ENCODE measurements at regions not wholly inside any gene's neighbourhood (a gene's known extent, or its start where the extent isn't known, plus 50 kb on each side); places are given as distances from the start of the nearest gene placed in this dataset.

GRCh38 chr5:114210662-114211061, 151.2 kb upstream of the KCNN2 start:
- no peak overlapping the region for H3K4me3 ChIP-seq (ENCODE audit: low read length in 3 of 3)
- H3K27ac ChIP-seq (ENCODE audit: low read depth, low read length): no peak overlapping the region
- H3K9ac ChIP-seq (ENCODE audit: low read depth in 1 of 3, low read length in 3 of 3): no peak overlapping the region
- H3K4me1 ChIP-seq (ENCODE audit: control insufficient read depth in 3 of 3, insufficient read depth in 3 of 3, low read length in 3 of 3): no peaks in the 10 kb centered on the region
- H3K27me3 ChIP-seq (ENCODE audit: control insufficient read depth in 3 of 3, insufficient read depth in 3 of 3, low read length in 3 of 3): no peaks in the 10 kb centered on the region
- no peaks in the 10 kb centered on the region for H3K9me3 ChIP-seq (ENCODE audit: control insufficient read depth in 3 of 3, low read length in 3 of 3)
- H3K36me3 ChIP-seq (ENCODE audit: control insufficient read depth in 3 of 3, insufficient read depth in 3 of 3, low read length in 3 of 3): no peaks in the 10 kb centered on the region

- no peak overlapping the region for H3K9ac ChIP-seq (ENCODE audit: low read depth in 1 of 3, low read length in 3 of 3)
- H3K4me3 ChIP-seq (ENCODE audit: low read length in 3 of 3): no peak overlapping the region
- H3K9me3 ChIP-seq (ENCODE audit: control insufficient read depth in 3 of 3, low read length in 3 of 3): peaks cover 0 to 4% (median 2%) of the 10 kb centered on the region in 3 donors
These were observed 140.1 kb upstream of the KCNN2 start for GRCh38 chr5:114221807-114222206.

GRCh38 chr5:114223866-114224265, 138.0 kb upstream of the KCNN2 start:
- Histone ChIP-seq H3K4me1 (ENCODE audit: control insufficient read depth in 3 of 3, insufficient read depth in 3 of 3, low read length in 3 of 3) (no peaks in the 10 kb centered on the region), H3K4me3 (ENCODE audit: low read length in 3 of 3) (no peak overlapping the region), H3K9me3 (ENCODE audit: control insufficient read depth in 3 of 3, low read length in 3 of 3) (peaks cover 0 to 4% (median 2%) of the 10 kb centered on the region in 3 donors), H3K9ac (ENCODE audit: low read depth in 1 of 3, low read length in 3 of 3) (no peak overlapping the region), H3K27ac (ENCODE audit: low read depth, low read length) (no peak overlapping the region), H3K36me3 (ENCODE audit: control insufficient read depth in 3 of 3, insufficient read depth in 3 of 3, low read length in 3 of 3) (no peaks in the 10 kb centered on the region), H3K27me3 (ENCODE audit: control insufficient read depth in 3 of 3, insufficient read depth in 3 of 3, low read length in 3 of 3) (no peaks in the 10 kb centered on the region)

More at GRCh38 chr5:114221807-114222206, 140.1 kb upstream of the KCNN2 start:
- Histone ChIP-seq H3K27me3 (ENCODE audit: control insufficient read depth in 3 of 3, insufficient read depth in 3 of 3, low read length in 3 of 3) (no peaks in the 10 kb centered on the region), H3K27ac (ENCODE audit: low read depth, low read length) (no peak overlapping the region), H3K4me1 (ENCODE audit: control insufficient read depth in 3 of 3, insufficient read depth in 3 of 3, low read length in 3 of 3) (no peaks in the 10 kb centered on the region), H3K36me3 (ENCODE audit: control insufficient read depth in 3 of 3, insufficient read depth in 3 of 3, low read length in 3 of 3) (no peaks in the 10 kb centered on the region)

GRCh38 chr5:114237766-114238165, 124.1 kb upstream of the KCNN2 start:
- no peak overlapping the region for H3K9ac ChIP-seq (ENCODE audit: low read depth in 1 of 3, low read length in 3 of 3)
- H3K27ac ChIP-seq (ENCODE audit: low read depth, low read length): no peak overlapping the region
- no peaks in the 10 kb centered on the region for H3K4me1 ChIP-seq (ENCODE audit: control insufficient read depth in 3 of 3, insufficient read depth in 3 of 3, low read length in 3 of 3)
- no peaks in the 10 kb centered on the region for H3K36me3 ChIP-seq (ENCODE audit: control insufficient read depth in 3 of 3, insufficient read depth in 3 of 3, low read length in 3 of 3)
- H3K27me3 ChIP-seq (ENCODE audit: control insufficient read depth in 3 of 3, insufficient read depth in 3 of 3, low read length in 3 of 3): no peaks in the 10 kb centered on the region
- no peak overlapping the region for H3K4me3 ChIP-seq (ENCODE audit: low read length in 3 of 3)
- H3K9me3 ChIP-seq (ENCODE audit: control insufficient read depth in 3 of 3, low read length in 3 of 3): no peaks in the 10 kb centered on the region

GRCh38 chr5:114238771-114239313, 123.0 kb upstream of the KCNN2 start:
- Histone ChIP-seq H3K9me3 (ENCODE audit: control insufficient read depth in 3 of 3, low read length in 3 of 3) (no peaks in the 10 kb centered on the region), H3K36me3 (ENCODE audit: control insufficient read depth in 3 of 3, insufficient read depth in 3 of 3, low read length in 3 of 3) (no peaks in the 10 kb centered on the region), H3K27ac (ENCODE audit: low read depth, low read length) (no peak overlapping the region), H3K4me3 (ENCODE audit: low read length in 3 of 3) (no peak overlapping the region), H3K27me3 (ENCODE audit: control insufficient read depth in 3 of 3, insufficient read depth in 3 of 3, low read length in 3 of 3) (no peaks in the 10 kb centered on the region), H3K9ac (ENCODE audit: low read depth in 1 of 3, low read length in 3 of 3) (no peak overlapping the region), H3K4me1 (ENCODE audit: control insufficient read depth in 3 of 3, insufficient read depth in 3 of 3, low read length in 3 of 3) (no peaks in the 10 kb centered on the region)

GRCh38 chr5:114243281-114243971, 118.4 kb upstream of the KCNN2 start:
- no peaks in the 10 kb centered on the region for H3K9me3 ChIP-seq (ENCODE audit: control insufficient read depth in 3 of 3, low read length in 3 of 3)
- no peaks in the 10 kb centered on the region for H3K4me1 ChIP-seq (ENCODE audit: control insufficient read depth in 3 of 3, insufficient read depth in 3 of 3, low read length in 3 of 3)
- no peaks in the 10 kb centered on the region for H3K36me3 ChIP-seq (ENCODE audit: control insufficient read depth in 3 of 3, insufficient read depth in 3 of 3, low read length in 3 of 3)
- H3K9ac ChIP-seq (ENCODE audit: low read depth in 1 of 3, low read length in 3 of 3): no peak overlapping the region
- no peaks in the 10 kb centered on the region for H3K27me3 ChIP-seq (ENCODE audit: control insufficient read depth in 3 of 3, insufficient read depth in 3 of 3, low read length in 3 of 3)
- no peak overlapping the region for H3K4me3 ChIP-seq (ENCODE audit: low read length in 3 of 3)
- no peak overlapping the region for H3K27ac ChIP-seq (ENCODE audit: low read depth, low read length)

- no peak overlapping the region for H3K9ac ChIP-seq (ENCODE audit: low read depth in 1 of 3, low read length in 3 of 3)
- no peaks in the 10 kb centered on the region for H3K4me1 ChIP-seq (ENCODE audit: control insufficient read depth in 3 of 3, insufficient read depth in 3 of 3, low read length in 3 of 3)
- H3K9me3 ChIP-seq (ENCODE audit: control insufficient read depth in 3 of 3, low read length in 3 of 3): no peaks in the 10 kb centered on the region
- H3K4me3 ChIP-seq (ENCODE audit: low read length in 3 of 3): no peak overlapping the region
- H3K36me3 ChIP-seq (ENCODE audit: control insufficient read depth in 3 of 3, insufficient read depth in 3 of 3, low read length in 3 of 3): no peaks in the 10 kb centered on the region
- H3K27ac ChIP-seq (ENCODE audit: low read depth, low read length): no peak overlapping the region
- no peaks in the 10 kb centered on the region for H3K27me3 ChIP-seq (ENCODE audit: control insufficient read depth in 3 of 3, insufficient read depth in 3 of 3, low read length in 3 of 3)
These were observed 117.9 kb upstream of the KCNN2 start for GRCh38 chr5:114243972-114244317.

- H3K4me3 ChIP-seq (ENCODE audit: low read length in 3 of 3): no peak overlapping the region
- H3K27me3 ChIP-seq (ENCODE audit: control insufficient read depth in 3 of 3, insufficient read depth in 3 of 3, low read length in 3 of 3): no peaks in the 10 kb centered on the region
- no peaks in the 10 kb centered on the region for H3K4me1 ChIP-seq (ENCODE audit: control insufficient read depth in 3 of 3, insufficient read depth in 3 of 3, low read length in 3 of 3)
- H3K9me3 ChIP-seq (ENCODE audit: control insufficient read depth in 3 of 3, low read length in 3 of 3): no peaks in the 10 kb centered on the region
- no peak overlapping the region for H3K27ac ChIP-seq (ENCODE audit: low read depth, low read length)
- H3K9ac ChIP-seq (ENCODE audit: low read depth in 1 of 3, low read length in 3 of 3): no peak overlapping the region
- no peaks in the 10 kb centered on the region for H3K36me3 ChIP-seq (ENCODE audit: control insufficient read depth in 3 of 3, insufficient read depth in 3 of 3, low read length in 3 of 3)
These were observed 112.0 kb upstream of the KCNN2 start for GRCh38 chr5:114249823-114250222.

- H3K4me3 ChIP-seq (ENCODE audit: low read length in 3 of 3): no peak overlapping the region
- no peaks in the 10 kb centered on the region for H3K27me3 ChIP-seq (ENCODE audit: control insufficient read depth in 3 of 3, insufficient read depth in 3 of 3, low read length in 3 of 3)
- no peaks in the 10 kb centered on the region for H3K4me1 ChIP-seq (ENCODE audit: control insufficient read depth in 3 of 3, insufficient read depth in 3 of 3, low read length in 3 of 3)
- no peak overlapping the region for H3K27ac ChIP-seq (ENCODE audit: low read depth, low read length)
- H3K36me3 ChIP-seq (ENCODE audit: control insufficient read depth in 3 of 3, insufficient read depth in 3 of 3, low read length in 3 of 3): no peaks in the 10 kb centered on the region
- H3K9ac ChIP-seq (ENCODE audit: low read depth in 1 of 3, low read length in 3 of 3): no peak overlapping the region
- no peaks in the 10 kb centered on the region for H3K9me3 ChIP-seq (ENCODE audit: control insufficient read depth in 3 of 3, low read length in 3 of 3)
These were observed 111.3 kb upstream of the KCNN2 start for GRCh38 chr5:114250536-114250935.

GRCh38 chr5:114252226-114252625, 109.6 kb upstream of the KCNN2 start:
- Histone ChIP-seq H3K9me3 (ENCODE audit: control insufficient read depth in 3 of 3, low read length in 3 of 3) (no peaks in the 10 kb centered on the region), H3K9ac (ENCODE audit: low read depth in 1 of 3, low read length in 3 of 3) (no peak overlapping the region), H3K27ac (ENCODE audit: low read depth, low read length) (no peak overlapping the region), H3K36me3 (ENCODE audit: control insufficient read depth in 3 of 3, insufficient read depth in 3 of 3, low read length in 3 of 3) (no peaks in the 10 kb centered on the region), H3K4me3 (ENCODE audit: low read length in 3 of 3) (no peak overlapping the region), H3K27me3 (ENCODE audit: control insufficient read depth in 3 of 3, insufficient read depth in 3 of 3, low read length in 3 of 3) (no peaks in the 10 kb centered on the region), H3K4me1 (ENCODE audit: control insufficient read depth in 3 of 3, insufficient read depth in 3 of 3, low read length in 3 of 3) (no peaks in the 10 kb centered on the region)

Measured in skeletal muscle tissue (tissue), 3 donors.